ENCODE measurements at regions not wholly inside any gene's neighbourhood (a gene's known extent, or its start where the extent isn't known, plus 50 kb on each side); places are given as distances from the start of the nearest gene placed in this dataset.

DNA sequence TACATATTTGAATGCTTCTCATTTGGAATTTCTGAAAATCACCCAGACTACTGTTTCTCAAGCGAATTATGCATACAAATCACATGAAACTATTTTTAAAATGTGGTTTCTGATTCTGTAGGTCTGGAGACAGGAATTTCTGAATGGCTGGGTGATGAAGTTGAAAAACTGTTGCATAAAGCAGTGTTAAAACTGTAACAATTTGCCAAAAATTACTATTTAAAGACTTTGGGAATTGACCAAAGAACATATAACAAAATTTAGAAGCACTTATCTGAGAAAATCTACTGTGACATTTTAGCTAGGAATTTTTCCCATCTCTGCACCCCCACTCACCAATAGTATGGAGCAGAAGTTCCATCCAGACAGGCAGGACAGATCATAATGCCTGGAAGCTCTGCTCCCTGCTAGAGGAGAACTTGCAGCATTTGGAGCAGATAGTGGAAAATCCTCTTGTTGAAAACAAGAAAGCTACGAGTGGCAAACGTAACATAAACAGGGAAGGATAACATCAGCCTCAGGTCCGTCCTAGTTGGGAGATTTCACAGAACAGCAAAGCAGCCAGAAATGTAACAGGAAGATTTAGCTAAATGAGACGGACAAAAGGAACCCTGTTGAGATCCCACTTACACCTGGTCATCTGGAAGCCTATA is 132.3 kb upstream of the MCTP2 start:
- DNase-seq = no peak

DNA sequence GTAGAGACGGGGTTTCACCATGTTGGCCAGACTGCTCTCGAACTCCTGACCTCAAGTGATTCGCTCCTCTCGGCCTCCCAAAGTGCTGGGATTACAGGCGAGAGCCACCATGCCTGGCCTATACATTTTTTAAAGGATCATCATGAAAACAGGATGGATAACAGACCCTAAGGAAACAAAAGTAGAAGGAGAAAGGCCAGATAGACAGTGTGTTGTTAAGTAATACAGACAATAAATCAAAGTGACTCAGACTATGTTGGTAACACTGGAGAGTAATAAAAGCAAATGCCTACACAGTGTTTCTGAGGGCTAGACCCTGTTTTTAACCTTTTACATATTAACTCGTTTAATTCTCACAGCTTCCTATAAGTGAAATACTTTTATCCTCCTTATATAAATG is 133.8 kb upstream of the MCTP2 start:
- DNase-seq = no peak

DNA sequence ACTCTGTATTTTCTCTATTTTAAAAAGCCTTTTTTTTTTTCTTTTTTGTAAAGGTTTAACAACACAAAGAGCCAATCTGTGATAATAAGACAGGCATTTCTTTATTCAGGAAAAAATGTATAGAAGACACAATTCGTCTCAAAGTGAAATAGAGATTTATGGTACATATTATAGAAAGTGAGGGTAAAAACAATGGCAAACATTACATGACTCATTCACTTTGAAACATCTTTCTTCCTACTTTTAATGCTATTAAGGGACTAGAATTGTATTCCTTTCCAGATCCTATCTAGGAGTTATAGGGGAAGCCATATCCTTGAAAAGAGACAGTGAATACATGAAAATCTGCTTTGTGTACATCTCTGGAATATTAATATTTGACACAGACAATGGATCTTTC is 137.1 kb upstream of the MCTP2 start:
- no peak for DNase-seq

- DNase-seq = no peak
Observed at GRCh38 chr15:94086341-94086740, 145.0 kb upstream of the MCTP2 start.

DNA sequence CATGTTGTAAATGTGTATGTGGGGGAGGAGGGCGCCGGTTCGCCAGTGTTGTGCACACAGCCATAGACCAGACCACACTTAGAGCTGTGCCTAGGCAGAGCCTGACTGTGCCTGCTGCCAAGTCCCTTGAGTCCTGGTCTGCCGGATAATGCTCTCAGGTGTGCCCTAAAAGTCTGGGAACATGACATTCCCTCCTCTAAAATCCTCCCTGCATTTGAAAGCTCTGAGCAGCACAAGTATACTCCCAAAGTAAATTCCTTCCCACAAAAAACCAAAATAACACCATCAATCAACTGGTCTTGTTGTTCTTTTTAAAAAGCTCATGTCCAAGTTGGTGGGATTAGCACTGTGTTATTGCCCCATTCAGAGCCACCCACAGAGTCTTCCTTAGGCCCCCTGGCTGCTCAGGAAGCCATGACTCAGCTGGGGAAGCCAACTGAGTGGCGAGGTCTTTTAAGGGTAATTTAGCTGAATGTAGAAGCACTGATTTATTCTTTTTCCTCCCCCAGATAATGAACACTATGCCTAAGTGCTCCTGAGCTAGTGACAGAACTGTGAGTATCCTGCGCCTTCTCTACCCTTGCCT is 147.8 kb upstream of the MCTP2 start:
- no peak for DNase-seq

DNA sequence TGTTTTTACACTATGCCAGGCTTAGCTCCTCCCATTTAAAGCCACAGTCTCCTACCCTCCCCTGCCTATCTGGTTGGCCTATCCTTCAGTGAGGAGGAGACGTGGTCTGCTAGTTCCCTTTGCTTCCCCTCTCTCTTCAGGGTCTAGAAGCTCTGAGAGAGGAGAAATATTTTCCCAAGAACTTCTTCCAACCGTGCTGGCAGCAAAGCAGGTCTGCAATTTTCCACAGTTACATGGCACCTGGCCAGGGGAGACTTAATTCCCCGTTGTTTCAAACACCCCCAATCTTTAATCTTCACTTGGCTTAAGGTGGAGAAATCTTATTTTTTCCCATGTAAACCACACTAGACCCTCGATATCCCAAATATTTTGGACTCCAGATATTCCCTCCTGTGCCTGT is 149.5 kb upstream of the MCTP2 start:
- no peak for DNase-seq

GRCh38 chr15:94080989-94081605 is 150.3 kb upstream of the MCTP2 start:
- DNase-seq = no peak

DNA sequence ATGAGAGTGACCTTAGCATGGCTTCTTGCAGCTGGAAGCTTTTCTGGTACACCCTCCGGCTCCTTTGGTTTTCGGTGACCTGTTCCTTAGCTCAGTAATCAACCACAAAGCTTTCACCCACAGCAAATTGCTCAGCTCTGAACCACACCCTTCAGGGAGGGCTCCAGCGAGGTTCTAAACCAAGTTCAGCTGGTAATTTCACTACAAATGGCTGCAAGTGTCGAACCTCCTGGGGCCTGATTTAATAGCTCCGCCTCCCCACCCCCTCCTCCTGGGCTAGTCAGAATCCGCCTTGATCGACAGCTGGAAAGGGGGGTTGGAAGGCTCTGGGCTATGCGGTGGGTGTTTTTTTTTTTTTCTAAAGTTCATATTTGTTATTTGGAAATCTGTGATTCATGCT is 150.9 kb upstream of the MCTP2 start:
- peak; percentile 37 for DNase-seq

DNA sequence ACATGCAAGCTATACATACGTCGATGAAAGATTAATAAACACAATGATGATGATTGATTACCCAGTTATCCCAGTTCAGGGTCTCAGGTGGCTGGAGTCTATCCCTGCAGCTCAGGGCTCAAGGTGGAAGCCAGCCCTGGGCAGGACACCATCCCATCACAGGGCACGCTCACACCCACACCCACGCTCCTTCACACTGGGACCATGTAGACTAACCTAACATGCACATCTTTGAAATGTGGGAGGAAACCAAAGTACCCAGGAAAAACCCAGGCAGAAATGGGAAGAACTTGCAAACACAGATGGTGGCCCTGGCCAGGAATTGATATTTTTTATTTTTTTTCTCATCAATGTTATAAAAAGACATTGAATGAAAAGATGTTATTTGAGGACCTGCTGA is 151.4 kb upstream of the MCTP2 start:
- DNase-seq = no peak

DNA sequence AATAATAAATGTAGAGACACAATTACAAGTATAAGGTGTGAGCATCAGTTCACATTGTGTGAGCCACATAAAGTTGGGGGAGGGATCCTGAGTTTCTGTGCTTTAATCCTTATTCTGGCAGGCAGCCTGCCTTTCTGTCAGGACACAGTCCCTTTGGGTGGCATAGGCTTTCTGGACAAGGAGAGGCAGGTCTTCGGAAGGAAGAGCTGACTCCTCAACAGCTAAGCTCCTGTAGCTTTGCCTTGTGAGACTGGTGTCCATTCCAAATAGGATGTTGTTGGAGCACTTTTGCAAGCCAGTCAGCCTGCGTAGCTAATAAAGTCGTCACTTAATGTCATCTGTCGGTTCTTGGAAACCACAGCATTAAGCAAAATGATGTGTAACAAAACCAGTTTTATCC is 151.9 kb upstream of the MCTP2 start:
- DNase-seq = no peak

GRCh38 chr15:94077938-94078337 is 153.4 kb upstream of the MCTP2 start:
- no peak for DNase-seq

GRCh38 chr15:94075349-94075748 is 156.0 kb upstream of the MCTP2 start:
- peak; percentile 53 for DNase-seq

- DNase-seq = no peak
Observed at GRCh38 chr15:94070356-94071295, 160.7 kb upstream of the MCTP2 start.

DNA sequence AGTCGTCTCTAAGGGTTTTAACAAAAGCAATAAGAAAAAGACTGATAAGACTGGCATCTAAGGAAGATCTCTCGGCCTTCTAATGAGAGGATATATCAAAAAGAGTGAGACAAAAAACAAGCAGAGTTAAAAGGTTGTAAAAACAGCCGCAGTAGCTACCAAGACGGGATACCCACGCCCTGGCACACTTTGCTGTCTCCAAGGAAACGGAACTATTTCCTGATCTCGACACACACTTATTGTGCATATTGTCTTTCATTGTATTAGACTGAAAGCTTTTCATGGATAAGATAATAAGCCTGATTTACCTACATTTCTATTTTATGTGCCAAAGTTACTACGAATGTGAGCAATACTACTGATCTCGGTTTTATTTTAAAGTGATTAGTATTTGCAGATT is 161.5 kb upstream of the MCTP2 start:
- no peak for DNase-seq

DNA sequence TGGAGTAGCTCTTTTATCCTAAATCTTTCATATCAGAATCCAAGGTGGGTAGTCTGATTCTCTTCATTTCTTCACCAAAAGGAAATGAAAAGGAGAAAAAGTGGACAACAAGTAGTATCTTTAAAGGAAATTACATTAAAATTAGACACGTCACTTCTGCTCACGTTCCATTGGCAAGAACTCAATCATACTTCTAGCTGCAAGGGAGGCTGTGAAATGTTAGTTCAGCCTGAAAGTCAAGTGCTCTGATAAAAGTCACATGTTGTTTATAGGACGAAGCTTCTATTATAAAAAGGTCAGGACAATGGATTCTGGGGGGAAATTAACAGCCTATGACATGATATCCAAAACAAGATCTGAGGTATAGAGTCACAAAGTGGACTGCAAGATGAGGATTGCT is 164.6 kb upstream of the MCTP2 start:
- no peak for DNase-seq

DNA sequence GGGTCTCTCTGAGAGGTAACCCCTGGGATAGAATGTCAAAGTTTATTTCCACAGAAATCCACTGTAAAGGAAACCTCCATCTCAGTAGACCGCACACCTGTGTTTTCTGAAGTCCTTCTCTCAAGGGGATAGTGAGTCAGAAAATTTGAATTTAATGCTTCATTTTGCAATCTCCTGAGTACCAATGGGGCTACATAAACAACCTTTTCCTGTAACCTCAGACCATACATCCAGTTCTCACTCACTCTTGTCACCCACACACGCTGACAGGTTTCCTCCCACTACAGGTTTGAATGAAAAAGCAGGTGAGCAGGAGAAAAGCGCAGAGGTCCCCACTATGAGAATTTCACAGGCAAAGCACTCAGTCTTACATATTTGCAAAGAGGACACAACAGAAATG is 165.3 kb upstream of the MCTP2 start:
- no peak for DNase-seq

DNA sequence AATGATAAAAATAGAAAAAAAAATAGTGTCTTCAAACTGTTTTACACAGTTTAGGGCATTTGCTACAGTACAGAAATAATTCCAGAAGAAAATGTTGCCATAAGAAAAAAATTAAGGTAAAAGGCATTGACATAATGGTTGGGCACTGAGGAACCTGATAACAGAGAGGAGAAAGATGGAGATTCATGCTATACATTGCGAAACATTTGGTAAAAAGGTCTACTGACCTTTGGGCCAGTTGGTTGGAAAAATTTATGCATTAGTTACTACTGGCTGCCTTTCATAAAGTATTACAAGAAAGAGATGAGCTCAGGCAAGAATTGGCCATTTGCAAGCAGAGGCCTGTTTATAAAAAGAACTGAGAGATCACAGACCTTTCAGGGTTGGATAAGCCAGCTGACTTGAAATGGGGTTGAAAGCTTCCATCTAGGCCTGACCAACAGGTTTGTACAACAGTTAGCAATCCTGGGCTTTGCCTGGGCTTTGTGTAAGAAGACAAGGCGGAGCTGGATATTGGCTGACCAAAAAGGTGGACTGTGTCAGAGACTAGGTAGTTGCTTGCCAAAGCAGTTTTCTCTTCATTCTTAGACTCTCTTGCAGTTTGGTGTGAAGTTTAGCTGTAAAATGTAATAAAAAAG is 166.6 kb upstream of the MCTP2 start:
- no peak for DNase-seq

- no peak for DNase-seq
Observed at GRCh38 chr15:94061041-94061440, 170.3 kb upstream of the MCTP2 start.

DNA sequence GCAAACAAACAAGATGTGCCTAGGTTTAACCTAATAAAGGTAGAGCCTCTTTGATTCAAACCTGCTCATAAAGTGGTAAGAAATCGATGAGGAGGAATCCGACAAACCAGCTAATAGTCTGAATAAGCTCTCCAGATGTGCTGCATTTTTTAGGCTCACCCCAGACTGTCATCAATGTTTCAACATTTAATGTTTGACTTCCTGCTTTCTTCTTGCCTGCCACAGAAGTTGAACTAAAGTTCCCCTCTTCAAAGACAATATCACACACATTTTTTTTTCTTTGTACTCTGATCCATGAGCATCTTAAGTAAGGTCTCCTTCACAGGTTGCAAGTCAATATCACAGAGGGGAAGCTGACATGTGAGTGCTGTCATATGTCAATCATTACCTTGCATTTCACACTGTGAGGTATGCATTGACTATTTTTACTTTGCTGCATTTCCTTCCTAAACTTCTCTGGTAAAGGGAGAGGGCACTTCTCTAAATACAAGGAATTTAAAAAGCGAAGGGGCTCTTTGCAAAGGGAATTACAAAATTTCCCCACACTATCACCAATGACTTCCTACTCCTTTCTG is 172.3 kb upstream of the MCTP2 start:
- DNase-seq = no peak

DNA sequence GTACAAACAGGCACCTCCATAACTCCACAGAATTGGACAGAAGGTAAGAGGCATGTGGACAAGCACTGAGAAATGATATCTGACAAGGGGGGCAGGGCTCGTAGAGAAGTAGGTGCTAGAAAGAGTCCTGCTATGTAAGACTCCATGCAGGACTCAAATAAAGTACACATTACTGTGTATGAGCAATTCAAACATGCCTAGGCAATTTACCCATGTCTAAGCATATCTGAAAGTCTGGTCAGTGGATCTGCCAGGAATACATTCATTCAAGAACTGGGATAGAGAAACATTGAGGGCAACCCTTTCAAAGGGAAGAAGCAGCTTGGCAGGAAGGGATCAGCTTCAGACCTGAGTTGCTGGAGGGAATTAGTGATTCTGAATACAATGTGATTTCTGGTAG is 174.1 kb upstream of the MCTP2 start:
- no peak for DNase-seq

DNA sequence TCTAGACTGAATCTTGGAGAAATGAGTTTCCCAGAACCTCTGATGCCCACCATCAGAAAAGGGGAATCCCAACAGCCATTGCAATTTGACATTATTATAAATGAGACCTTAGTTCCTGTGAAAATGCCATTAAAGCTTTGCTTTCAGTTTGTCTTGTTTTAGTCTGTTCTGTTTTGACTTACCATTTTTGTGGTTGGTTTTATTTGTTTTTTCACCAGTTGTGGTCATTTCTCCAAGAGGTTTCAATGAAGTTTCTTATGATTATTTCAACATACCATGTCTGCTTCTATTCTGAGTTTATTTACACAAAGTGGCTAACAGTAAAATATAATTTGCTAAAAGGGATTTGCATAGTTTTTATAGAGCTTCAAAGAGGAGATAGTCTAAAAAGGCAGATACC is 175.0 kb upstream of the MCTP2 start:
- no peak for DNase-seq

- DNase-seq = no peak
Observed at GRCh38 chr15:94053626-94054025, 177.7 kb upstream of the MCTP2 start.

DNA sequence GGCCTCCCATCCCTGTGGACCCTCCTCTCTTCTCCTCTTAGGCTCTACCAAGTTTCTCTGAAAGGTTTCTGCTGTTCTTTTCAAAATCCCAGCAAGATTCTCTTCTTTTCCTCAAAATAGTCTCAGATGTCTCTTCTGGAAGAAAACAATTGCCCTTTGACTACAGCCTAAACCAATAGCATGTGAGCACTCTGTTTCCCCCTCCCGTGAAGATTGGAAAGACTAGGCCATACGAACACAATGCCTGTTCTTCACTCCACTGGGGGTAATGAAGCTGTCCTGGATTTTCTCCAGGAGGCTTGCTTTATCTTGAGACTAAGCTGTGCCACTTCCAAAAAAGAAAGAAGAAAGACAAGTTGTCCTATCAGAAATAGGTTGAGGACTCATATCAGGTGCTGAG is 178.7 kb upstream of the MCTP2 start:
- DNase-seq = no peak

All from NCI-H1436 (cell line).